SHP77 (cell line): ENCODE measurements at regions not wholly inside any gene's neighbourhood (a gene's known extent, or its start where the extent isn't known, plus 50 kb on each side); places are given as distances from the start of the nearest gene placed in this dataset.

Experiments used
- DNase-seq, 2 experiments: peaks; one replicate each; lab custom pipeline; 2025; lab: John Stamatoyannopoulos, UW

DNA sequence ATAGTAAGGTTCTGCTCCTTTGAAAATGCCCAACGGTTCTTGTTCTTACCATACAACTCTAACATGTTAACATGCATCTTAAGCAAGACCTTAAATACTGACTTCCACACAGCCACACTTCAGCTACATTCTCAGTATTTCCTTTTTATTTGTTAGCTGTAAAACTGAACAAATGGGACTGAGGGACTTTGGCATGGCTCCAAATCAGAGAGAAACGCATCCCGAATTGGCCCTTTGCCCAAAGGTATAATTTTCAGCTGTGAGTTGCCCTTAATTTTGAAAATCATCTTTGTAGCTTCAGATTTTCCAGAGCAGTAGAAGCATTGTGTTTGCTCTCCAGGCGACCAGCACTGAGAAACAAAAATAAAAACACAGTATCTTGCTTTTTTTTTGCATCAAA lies 56.4 kb downstream of the NEUROD6 start:
- DNase-seq: peak in 1 of 2 experiments; percentile 4

DNA sequence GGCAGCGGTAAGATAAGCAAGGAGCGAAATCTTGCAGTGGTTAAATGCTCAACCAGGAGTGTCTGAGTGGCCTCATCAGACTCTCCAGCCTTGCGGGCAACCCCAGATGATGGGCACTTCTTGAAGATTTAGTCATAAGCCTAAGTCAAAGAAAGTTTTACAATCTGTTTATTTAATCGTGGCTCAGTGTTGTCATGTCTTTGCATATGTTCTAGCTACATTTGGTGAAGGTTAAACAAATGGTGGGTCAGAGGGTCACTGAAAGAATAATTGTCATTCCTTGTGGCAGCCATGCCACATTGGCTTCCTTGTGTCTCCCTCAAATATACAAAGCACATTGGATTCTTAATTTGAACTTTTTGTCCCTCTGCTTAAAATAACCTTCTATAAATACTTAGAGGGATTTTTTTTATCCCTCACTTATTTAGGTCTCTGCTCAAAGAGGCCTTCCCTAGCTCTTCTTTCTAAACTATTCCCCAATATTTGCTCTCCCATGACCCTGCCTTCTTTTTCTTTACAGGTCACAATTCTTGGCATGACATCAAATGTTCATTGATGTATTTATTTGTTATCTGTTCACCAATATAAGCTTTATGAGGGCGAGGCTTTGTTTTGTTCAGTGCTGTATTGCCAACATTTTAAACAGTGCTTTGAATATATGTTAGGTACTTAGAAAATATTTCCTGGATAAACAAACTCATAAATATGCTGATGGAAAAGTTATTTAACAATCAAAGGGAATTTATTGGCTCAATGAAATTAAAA lies 68.7 kb downstream of the NEUROD6 start:
- DNase-seq: no peak

DNA sequence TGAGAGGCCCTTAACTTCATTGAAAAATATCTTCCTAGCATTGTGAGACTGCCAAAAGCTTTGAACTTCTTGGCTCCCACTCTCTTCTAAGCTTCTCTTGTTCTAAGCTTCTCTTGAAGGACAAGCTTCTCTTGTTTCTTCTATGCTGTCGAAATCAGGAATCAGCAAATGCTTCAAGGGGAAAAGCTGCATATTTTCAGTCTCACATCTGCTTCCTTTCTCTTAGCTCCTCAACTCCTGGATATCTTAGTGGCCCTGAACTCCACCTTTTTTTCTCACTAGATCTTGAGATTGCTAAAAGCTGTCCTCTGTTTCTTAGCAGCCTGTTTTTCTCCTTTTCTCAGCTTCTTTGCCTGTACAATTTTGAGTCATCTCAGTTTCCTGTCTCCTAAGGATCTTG lies 73.0 kb downstream of the NEUROD6 start:
- DNase-seq: no peak

DNA sequence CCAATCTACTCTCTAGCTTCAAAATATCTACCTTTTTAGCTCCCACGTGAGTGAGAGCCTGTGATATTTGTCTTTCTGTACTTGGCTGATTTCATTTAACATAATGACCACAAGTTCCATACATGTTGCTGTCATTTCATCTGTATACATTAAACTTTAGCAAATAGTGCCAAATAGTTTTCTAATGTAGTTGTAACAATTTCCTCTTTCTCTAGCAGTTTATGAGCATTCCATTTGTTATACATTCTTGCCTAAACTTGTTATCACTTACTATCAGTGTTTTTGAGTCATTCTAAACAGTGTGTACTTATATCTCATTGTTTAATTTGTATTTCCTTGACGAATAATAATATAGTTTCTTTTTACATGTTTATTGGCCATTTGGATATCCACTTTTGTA lies 77.2 kb downstream of the NEUROD6 start:
- DNase-seq: no peak

DNA sequence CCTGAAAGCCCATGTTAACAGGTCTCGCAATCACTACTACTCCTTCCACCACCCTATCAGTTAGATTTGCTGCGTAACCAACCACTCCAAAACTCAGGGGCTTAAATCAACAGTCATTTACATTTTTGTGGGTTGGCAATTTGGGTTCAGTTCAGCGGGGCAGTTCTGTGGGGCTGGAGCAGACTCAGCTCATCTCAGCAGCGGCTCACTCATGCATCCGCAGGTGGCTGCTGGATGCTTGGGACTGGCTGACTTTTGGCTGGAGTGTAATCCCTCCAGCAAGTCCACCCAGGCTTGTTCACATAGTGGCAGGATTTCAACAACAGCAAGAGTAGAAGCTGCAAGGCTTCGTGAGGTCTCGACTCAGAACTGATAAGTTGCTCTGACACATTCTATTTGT lies 79.2 kb downstream of the NEUROD6 start:
- no peak for DNase-seq

DNA sequence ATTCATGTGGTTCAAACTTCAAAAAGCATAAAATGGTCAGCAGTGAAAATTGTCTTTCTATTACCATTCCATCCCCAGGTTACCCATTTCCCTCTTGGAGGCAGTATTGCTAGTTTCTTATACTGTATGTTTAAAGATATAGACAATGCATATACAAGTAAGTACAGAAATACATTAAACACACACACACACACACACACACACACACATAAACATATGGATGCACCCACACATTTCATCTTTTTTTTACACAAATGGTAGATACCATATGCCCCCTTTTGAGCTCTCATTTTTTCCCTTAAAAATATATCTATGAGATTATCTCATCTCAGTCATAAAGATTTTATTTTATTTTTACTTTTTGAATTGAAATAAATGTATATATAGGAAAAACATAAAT lies 79.7 kb downstream of the NEUROD6 start:
- DNase-seq: no peak

DNA sequence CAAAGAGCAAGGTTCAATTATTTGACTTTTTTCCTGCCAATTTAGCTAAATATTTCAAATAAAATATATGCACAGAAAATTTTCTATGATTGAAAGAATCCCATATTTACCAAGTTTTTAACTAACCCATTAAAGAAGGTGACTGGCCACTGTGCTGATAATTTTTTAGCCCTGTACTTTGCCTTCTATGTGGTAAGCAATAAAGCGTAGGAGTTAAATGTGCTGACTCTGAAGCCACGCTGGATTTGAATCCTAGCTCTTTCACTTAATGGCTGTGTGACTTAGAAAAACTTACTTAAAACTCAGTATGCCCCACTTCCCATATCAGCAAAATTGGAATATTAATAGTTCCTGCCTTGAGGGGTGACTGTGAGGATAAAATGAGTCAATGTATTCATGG lies 82.1 kb downstream of the NEUROD6 start:
- DNase-seq: no peak

DNA sequence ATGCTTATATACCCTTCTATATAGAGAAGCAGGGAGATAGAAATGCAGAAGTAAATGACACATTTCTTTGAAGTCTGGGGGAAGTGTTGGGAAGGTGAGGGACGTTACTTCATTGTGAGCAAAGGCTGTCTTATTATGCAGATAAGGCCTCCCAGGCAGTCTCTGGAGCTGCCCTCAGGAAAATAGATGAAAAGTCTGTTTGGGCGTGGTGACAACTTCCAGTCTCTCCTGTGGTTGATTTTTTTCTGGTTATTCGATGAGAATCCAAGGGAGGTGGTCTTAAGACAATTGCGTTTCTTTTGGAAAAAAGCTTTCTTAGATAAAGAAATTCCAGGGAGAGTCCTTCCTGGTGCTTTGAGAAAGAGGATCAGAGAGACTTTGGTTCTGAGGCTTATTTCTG lies 84.0 kb downstream of the NEUROD6 start:
- DNase-seq: no peak

DNA sequence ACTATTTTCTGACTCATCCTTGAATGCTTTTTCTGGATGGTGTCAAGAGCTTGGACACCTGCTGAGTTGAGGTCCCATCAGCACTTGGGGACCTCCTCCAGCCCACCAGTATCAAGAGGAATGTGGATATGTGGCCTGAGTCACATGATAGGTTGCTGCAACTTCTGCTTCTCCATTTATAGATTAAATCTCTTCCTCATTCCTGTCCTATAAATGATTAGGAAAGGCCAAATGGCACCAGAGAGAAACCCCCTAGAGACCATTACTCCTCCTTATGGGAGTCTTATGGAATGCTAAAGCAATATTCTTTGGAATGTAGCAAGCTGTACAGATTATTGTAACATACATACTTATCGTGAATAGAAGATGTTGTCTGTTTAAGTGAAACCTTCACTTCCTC lies 85.6 kb downstream of the NEUROD6 start:
- DNase-seq: no peak

DNA sequence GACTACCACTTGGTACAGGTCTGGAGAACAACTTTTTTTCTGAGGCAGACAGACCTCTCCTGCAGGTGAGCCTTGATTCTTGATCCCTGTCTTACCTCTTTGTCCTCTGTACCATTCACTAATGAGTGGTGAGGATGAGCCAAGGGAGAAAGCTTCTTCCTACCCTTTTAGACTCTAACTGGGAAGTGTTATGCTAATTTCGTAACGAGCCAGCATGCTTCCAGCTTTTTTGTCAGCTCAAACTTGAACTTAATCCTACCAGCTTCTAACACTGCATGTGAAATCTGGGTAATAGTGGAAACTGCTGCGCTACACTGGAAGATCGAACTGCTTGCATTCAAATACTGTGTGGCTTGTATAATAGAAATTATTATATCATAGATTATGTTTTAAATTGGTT lies 87.0 kb downstream of the NEUROD6 start:
- DNase-seq: no peak

DNA sequence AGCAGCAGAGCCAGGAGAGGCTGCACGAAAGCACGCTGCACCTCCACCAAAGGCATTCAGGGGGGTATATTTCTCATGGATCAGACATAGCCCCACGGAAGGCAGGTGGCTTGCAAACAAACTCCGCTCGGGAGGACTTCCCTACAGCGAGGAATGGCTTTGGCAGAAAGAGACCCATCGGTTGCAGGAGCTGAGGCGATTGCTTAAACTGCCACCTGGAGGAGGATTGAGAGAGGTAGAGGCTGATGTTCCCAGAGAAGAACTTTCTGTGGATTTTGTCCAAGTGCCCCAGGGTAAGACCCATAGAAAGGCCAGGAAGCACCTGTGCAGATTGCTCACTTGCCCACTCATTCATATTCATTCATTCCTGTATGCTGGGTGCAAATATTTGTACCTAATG lies 89.1 kb downstream of the NEUROD6 start:
- no peak for DNase-seq

DNA sequence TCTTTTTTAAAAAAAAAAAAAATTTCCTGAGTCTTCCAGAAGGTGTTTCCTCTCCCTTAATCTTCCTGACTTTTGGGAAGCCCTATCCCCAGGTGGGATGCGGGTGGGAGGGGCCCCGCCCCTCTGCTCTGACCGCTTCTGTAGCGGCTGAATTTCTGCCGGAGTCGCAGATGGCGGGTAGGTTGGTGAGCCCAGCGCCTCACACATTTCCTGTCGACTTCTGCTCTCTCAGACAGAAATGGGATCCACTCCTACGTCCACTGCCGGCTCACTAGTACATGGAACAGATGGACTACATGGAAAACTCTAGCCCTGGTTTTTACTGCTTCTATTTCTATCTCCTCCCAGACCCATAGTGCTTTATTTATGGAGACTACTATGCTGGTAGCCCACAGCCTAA lies 90.9 kb downstream of the NEUROD6 start:
- no peak for DNase-seq

DNA sequence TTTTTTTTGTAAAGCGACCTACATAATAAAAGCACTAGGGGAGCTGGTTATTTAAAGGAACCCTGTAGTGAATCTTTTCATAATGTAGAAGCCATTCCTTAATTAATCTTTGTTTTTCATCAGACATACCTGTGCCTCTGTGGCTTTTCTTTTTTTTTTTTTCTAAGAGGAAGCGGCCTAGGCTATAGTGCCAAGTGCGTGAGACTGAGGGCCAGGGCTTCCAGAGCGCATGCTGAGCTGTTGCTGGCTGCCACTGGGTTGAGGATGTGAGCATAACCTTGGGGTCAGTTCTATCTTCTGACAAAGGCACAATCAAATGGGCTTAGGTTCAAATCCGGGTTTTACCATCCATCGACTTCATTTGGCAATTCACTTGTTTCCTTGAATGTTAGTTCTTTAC lies 103.7 kb downstream of the NEUROD6 start:
- DNase-seq: no peak

DNA sequence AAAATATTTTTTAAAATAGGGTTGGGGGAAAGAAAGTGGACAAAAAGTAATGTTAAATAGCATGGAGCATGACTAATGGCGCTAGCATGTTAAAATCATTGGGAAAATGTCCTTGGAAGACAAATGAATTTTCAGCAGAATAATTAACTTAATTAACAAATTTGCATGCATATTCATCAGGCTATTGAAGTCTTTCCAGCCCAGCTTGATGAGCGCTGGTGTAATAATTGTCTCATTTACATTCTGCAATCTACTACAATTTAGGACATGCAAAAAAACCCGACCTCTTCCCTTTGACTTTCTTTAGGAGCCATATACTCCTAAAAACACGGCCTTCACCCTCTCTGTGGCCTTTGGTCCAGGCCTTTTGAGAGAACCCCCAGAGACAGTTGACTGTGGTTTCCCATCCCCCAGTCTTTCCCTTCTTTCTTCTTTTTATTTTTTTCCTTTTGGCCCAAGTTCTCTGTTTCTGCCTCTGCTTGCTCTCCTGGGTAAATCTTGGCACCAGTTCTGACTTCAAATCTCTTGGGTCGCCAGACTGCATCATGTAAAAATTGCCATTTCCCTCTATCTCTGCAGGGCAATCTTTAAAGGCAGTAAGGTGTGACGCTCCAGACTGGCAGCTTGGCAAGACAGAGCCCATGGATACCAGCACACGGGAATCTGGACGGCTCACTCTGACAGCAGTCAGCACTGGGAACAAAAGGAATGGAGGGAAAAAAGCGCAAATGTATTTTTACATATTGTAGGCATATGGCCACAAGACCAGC lies 105.5 kb downstream of the NEUROD6 start:
- DNase-seq: no peak

DNA sequence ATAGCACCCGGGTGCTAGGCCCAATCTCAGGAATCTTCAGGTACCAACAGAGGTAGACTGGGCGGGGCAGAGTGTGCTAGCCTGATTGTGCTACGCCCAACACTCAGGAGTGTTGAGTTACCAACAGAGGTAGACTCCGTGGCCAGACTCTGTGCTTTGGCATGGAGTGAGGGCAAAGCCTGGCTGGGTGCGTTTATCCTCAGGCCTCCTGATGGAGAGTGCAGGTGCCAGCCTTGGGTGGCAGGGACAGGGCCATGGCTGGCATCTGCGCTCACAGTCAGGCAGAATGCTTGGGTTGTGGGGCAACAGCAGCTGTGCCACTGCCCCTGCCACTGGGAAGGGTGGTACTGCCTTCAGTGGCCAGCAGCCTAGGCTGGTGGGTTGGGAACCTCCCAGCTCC lies 111.6 kb downstream of the NEUROD6 start:
- DNase-seq: no peak

DNA sequence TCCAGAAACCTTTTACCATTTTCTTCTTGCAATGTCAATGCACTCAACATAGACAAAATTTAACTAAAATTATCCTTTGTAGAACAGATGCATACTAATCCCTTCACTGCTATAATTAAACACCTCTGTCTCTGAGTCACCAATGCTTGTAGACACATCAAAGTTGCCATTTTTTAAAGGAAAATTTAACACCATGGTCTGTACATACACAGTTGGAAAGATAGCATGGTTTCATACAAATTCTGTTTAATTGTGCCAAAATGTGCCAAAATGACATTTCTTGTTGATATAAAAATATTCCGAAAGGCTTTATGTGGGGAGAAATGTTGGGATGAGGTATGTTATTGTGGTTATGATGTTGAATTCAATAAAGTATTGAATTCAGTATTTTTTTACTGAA lies 125.8 kb downstream of the NEUROD6 start:
- DNase-seq: no peak

DNA sequence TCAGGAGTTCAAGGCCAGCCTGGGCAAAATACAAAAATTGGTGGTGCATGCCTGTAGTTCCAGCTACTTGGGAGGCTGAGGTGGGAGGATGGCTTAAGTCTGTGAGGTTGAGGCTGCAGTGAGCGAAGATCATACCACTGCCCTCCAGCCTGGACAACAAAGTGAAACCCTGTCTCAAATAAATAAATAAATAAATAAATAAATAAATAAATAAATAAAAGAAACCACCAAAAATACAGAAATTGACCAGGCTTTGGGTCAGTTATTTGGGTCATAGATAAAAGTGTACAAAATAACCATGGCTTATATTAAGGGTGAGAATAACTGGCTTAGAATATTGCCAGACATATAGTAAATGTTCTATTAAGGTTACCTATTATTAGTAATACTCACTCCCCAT lies 129.2 kb downstream of the NEUROD6 start:
- no peak for DNase-seq

DNA sequence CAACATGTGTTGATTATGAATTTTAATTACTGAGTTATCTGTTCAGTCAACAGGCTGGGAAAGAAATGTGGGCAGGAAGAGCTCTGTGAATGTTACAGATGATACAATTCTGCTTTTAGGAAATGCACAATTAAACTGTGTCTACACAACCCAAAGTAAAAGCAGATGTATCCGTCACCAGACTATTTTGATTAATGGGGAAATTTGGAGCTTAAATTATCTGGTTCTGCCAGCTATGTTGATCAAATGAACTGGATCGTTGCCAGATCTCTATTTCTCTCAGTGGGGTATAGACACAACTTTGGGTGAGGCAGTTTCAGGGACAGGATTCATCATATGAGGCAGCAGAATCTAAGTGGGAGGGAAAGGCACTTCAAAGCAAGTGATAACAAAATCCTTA lies 136.5 kb downstream of the NEUROD6 start:
- DNase-seq: no peak

DNA sequence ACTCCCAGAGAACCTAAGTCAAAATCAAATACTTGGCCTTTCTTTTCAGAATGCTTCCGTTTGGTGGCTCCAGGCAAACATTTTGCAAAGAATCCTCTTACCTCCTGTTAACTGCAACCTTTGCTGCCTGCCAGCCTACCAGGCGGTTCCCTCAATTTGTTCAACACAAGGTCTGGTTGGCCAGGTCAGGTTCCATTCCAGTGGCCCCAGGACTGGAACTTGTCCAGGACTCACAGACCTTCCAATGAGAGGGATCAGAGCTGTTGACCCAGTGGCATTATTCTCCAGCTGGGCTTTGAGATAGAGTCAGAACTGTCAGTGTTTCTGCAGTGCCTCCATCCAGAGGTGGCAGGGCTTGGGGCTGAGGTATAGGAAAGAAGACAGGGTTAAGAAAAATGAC lies 137.0 kb downstream of the NEUROD6 start:
- DNase-seq: no peak

DNA sequence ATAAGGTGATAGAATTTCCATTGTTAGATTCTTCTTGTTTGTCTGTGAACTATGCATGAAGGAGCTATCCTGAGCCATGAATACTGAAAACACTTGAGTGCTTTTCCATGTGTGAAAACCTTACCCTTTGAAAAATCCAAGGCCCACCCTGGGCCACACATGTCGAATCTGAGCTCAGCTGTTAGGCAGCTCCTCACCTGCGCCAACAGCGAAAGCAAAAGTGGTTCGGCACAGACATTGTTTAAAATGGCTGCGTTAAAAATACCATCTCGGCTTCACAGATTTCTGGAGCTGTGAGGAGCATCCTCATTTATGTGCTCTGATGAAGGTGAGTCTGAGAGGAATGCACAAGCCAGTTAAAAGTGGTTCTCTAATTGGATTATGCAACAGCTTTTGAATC lies 137.7 kb downstream of the NEUROD6 start:
- no peak for DNase-seq

DNA sequence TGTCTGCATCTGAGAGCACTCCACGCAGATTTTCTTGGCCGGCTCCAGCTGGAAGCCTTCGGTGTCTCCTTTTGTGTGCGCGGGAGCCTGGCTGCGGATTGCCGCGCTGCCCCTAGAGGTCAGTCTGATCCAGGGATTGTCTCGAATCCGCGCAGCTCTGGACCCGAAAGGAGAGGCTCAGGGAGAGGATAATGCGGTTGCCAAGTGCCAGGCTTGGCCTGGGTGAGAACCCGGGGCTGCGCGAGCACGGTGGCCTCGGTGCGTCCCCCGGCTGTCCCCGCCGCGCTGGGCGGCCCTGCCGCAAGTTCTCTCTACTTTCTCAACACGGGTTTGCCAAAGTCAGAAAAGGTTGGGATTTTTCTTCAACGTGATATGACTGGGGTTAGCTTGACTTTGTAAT lies 140.9 kb downstream of the ADCYAP1R1 start:
- peak; percentile 79 to 84 for DNase-seq

DNA sequence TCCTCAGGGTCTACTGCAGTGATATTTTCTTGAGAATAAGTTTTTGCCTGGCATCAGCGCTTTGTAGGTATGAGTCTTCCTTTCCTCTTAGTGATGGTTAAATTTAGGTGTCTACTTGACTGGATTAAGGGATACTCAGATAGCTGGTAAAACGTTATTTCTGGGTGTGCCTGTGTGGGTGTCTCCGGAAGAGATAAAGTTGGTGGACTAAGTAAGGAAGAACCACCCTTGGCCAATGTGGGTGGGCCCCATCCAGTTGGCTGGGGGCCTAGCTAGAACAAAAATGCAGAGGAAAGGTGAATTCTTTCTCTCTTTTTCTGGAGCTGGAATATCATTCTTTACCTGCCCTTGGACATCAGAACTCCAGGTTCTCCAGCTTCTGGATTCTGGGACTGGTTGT lies 138.8 kb downstream of the ADCYAP1R1 start:
- DNase-seq: no peak

DNA sequence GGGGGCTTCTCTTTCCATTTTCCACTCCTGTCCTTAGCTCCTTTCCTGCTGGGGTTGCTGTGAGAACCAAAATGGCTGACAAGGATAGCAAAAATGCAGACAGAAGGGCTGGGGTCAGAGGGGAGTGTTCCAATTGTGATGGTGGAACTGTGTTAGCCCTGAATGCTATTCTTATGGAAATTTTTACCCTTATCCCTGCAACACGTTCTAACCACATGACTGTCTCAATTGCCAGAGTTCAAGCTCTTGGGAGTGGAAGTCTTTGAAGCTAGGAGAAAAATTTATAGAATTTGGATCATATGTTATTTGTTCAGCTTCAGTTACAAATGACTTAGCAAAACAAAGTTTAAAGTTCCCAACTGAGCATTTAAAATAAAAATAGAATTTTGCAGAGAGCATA lies 134.1 kb downstream of the ADCYAP1R1 start:
- DNase-seq: no peak

DNA sequence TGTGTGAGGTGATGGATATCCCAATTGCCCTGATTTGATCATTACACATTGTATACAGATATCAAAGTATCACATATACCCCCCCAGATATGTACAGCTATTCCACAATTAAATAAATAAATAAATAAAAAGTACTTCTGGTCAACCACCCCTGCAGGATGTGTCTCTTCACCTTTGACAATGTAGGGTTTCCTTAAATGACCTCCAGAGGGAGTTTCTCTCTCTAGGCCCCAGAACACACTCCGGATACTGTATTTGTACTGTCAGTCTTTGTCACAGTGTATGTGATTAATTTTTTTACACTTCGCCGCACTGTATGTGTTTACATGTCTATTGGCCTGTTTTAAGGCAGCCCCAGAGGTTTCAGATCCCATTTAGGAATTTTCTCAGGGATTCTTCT lies 123.6 kb downstream of the ADCYAP1R1 start:
- no peak for DNase-seq
